Choroid plexus epithelial cell (primary cell): ENCODE measurements at regions not wholly inside any gene's neighbourhood (a gene's known extent, or its start where the extent isn't known, plus 50 kb on each side); places are given as distances from the start of the nearest gene placed in this dataset.

Source experiments
- DNase-seq: peaks from one replicate; pipeline ENCODE4 v3.0.0-alpha.2; 2010; ENCODE audit warnings: low read depth
- H3K4me3 ChIP-seq: 2 replicates; pipeline ENCODE4 v1.5.1; 2011; ENCODE audit warnings: low read depth, mild to moderate bottlenecking, control low read depth, low read length, moderate library complexity
- CTCF ChIP-seq: conservative IDR thresholded peaks from 2 replicates; pipeline ENCODE4 v1.5.1; 2011; ENCODE audit warnings: low read depth, mild to moderate bottlenecking, control low read depth, inconsistent platforms, low read length, moderate library complexity

GRCh38 chr1:177547200-177547599 lies 376.4 kb downstream of the BRINP2 start:
- no peak for TF ChIP-seq CTCF
- no peak for DNase-seq
- no peak overlapping the region for H3K4me3 ChIP-seq

GRCh38 chr1:177546346-177546745 lies 375.6 kb downstream of the BRINP2 start:
- DNase-seq, result peak; percentile 18

GRCh38 chr1:177526201-177526600 lies 355.4 kb downstream of the BRINP2 start:
- H3K4me3 ChIP-seq, result no peak overlapping the region
- DNase-seq, result no peak
- no peak for TF ChIP-seq CTCF

More at GRCh38 chr1:177546346-177546745, 375.6 kb downstream of the BRINP2 start:
- TF ChIP-seq CTCF, result no peak
- no peak overlapping the region for H3K4me3 ChIP-seq

- TF ChIP-seq CTCF, result no peak
- no peak overlapping the region for H3K4me3 ChIP-seq
- DNase-seq, result no peak
Measured at GRCh38 chr1:177525176-177525575, 354.4 kb downstream of the BRINP2 start.

- no peak for TF ChIP-seq CTCF
- DNase-seq, result peak; percentile 35
- no peak overlapping the region for H3K4me3 ChIP-seq
Measured at GRCh38 chr1:177517546-177517945, 346.8 kb downstream of the BRINP2 start.

GRCh38 chr1:177514207-177514606 lies 343.4 kb downstream of the BRINP2 start:
- TF ChIP-seq CTCF, result no peak
- no peak for DNase-seq
- H3K4me3 ChIP-seq, result no peak overlapping the region

- TF ChIP-seq CTCF, result no peak
- DNase-seq, result peak; percentile 1
- H3K4me3 ChIP-seq, result no peak overlapping the region
Measured at GRCh38 chr1:177511036-177511435, 340.3 kb downstream of the BRINP2 start.
